GM19467 (cell line): ENCODE measurements at regions not wholly inside any gene's neighbourhood (a gene's known extent, or its start where the extent isn't known, plus 50 kb on each side); places are given as distances from the start of the nearest gene placed in this dataset.
"Not testable (repeated sequence)": the region's sequence is repeated elsewhere in the genome, so short reads cannot be mapped to it uniquely, and the experiment has no call there.

Experiments used
- ATAC-seq: cut with Tn5 transposase; IDR thresholded peaks from one replicate; pipeline ENCODE4 v1.9.1; 2021; ENCODE audit warnings: mild to moderate bottlenecking, moderate library complexity; ENCODE audit not compliant: unreplicated experiment

DNA sequence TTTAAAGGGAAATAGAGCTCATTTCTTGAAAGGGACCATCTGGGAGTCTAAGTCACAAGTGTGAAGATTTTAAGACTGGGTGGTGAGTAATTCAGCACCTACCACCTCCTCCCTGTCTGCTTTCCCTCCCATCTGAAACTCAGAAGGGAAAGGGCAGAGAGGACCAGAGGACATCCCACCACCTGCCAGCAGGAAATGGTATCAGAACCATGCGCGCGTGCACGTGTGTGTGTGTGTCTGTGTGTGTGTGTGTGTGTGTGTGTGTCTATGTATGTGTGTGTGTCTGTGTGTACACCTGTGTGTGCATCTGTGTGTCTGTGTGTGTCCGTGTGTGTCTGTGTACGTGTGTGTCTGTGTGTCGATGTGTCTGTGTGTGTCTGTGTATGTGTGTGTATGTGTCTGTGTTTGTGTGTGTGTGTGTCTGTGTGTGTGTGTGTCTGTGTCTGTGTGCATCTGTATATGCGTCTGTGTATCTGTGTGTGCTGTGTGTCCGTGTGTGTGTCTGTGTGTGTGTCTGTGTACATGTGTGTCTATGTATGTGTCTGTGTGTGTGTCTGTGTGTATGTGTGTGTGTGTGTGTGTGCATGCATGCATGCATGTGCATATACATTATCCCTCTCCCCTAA is 76.8 kb downstream of the ZFP36L2 start:
- no peak for ATAC-seq

- no peak for ATAC-seq
Measured at GRCh38 chr2:43146083-43146482, 80.3 kb downstream of the ZFP36L2 start.

DNA sequence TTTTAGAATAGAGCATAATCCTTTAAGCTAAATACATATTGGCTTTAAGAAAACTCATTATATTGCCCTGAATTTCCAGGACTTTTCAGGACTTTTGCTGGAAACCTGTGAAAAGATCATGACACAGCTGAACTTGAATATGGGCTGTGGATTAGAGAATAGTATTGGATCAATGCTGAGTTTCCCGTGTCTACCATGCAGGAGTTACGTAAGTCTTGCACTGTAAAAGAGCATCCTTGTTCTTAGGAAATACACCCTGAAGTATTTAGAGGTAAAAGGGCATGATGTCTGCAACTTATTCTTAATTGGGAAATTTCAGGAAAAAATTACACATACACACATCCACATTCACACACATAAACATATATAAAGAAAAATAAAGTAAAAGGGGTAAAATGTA is 82.1 kb downstream of the ZFP36L2 start:
- no peak for ATAC-seq

DNA sequence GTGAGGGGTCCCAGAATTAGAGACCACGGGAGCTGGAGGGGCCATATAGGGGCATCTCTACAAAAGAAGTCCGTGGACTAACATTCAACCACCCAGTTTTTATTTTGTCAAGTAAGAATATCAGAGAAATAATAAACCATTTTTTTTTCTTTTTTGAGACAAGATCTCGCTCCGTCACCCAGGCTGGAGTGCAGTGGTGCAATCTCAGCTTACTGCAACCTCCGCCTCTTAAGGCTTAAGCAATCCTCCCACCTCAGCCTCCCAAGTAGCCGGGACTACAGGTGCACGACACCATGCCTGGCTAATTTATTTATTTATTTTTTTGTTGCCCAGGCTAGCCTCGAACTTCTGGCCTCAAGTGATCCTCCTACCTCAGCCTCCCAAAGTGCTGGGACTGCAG is 82.7 kb downstream of the ZFP36L2 start:
- no peak for ATAC-seq

- ATAC-seq, result no peak
Measured at GRCh38 chr2:43142921-43143438, 83.4 kb downstream of the ZFP36L2 start.

- not testable (repeated sequence) for ATAC-seq
Measured at GRCh38 chr2:43141636-43142151, 84.7 kb downstream of the ZFP36L2 start.

GRCh38 chr2:43139996-43140621 is 86.3 kb downstream of the ZFP36L2 start:
- no peak for ATAC-seq

GRCh38 chr2:43139501-43139900 is 86.9 kb downstream of the ZFP36L2 start:
- no peak for ATAC-seq

DNA sequence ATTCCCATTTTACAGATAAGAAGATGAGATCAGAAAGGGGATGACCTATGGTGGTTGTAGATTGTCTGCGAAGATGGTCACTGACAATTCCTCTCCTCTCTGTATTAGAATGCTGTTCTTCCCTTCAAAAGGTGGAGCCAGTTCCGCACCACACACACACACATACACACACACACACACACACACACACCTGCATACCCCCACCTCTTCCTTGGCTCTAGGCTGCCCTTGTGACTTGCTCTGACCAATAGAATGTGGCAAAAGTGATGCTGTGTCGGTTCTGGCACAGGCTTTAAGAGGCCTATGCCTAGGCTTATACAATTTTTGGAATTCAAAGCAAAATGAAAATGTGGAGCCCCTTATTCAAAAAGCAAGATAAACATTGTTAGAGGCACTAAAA is 88.0 kb downstream of the ZFP36L2 start:
- no peak for ATAC-seq

- ATAC-seq, result no peak
Measured at GRCh38 chr2:43136876-43137275, 89.5 kb downstream of the ZFP36L2 start.

DNA sequence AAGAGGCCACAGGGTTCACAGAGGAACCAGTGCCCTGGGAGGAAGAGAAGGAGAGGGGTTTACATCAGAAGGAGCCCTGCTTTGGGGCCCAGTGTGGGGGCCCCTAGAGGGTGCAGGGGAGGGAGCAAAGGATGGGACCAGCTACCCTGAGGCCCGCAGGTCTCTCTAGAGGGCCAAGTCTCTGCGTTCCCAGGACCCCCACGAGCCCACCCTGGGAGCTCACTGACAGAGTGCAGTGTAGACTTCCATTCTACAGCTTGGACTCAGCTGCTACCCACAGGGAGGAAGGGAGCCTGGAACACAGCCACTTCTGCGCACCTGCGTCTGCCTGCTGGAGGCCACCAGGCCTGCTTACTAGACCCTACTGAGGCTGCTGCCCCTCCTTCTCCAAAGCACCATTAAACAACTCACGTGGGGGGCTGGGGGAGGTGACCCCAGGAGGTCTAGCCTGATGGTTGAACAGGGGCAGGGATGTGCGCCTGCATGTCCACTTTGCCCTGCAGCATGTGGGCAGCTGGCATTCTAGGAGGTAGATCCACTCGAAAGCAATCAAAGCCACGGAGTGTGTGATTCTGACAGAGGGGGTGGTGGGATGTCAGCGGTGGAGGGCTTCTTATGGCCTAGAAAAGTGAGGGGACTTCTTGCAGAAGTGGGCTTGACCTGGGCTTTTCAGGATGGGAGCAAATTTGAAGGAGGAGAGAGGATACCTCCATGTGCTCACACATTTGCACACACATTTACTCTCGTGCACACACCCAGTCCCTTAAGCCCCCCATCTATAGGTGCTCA is 90.2 kb downstream of the ZFP36L2 start:
- no peak for ATAC-seq

DNA sequence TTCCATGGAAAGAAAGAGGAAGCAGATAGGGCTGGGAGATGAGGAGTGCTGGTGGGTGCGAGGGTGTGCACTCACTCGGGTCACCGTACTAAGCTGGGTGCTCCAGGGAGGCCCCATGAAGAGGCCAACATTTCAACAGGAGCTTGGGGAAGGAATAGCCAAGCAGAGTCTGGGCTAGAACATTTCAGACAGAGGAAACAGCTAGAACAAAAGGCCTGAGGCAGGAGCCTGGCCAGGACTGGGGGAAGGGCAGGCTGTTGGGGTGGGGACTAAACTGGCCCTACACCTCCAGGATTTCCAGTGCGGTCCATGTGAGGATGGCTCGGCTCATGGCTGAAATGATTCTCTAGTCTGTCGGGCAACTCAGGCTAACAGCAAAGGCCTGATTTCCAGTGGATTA is 90.8 kb downstream of the ZFP36L2 start:
- no peak for ATAC-seq

DNA sequence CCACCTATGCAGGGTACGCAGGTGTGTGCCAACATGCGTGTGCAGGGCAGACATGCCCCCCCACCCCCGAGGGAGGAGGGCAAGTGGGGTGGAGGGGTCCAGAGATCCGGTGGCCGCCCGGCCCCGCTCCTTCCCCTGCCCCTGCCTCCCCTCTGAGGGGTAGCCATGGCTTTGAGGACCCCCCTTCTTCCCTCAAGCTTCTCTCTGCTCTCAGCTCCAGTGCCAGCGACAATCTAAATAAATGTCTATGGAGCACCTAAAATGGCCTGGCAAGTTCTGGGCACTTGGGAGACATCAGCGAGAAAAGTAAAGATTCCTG is 91.9 kb downstream of the ZFP36L2 start:
- no peak for ATAC-seq

DNA sequence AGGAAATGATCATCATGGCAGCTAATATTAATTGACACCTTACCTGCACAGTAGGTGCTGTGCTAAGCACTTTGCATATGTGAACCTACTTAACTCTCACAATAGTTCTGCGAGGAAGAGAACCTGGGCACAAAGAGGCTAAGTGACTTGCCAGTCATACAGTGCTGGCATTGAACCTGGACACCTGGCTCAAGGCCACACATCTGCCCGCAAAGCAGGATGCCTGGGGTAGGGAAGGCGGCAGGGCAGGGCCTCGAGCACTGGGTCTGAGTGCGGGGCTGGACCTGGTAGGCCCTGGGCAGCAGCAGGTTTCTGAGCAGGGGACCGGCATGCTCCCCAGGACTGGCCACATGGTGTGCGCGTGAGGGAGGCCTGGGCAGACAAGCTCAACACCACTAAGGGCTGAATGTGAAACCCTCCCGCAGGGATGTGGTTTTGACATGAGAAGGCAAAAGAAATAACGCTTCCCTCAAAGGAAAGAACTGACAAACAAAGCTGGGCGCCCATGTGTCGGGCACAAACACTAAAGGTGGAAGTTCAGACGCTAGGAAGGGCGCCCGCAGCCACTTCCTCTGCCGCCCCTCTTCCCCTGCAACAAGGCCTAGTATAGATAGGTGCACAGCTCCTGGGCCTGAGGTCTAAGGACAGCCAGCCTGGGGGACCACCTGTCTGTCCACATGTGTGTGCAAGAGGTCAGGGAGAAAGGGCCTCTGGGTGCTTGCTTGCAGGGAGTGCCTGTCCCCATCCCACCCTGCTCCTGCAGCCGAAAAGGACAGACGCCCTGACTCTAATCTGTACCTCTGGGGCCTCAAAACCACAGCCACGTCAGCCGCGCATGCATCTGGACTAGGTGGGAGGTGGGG is 92.5 kb downstream of the ZFP36L2 start:
- ATAC-seq, result no peak

DNA sequence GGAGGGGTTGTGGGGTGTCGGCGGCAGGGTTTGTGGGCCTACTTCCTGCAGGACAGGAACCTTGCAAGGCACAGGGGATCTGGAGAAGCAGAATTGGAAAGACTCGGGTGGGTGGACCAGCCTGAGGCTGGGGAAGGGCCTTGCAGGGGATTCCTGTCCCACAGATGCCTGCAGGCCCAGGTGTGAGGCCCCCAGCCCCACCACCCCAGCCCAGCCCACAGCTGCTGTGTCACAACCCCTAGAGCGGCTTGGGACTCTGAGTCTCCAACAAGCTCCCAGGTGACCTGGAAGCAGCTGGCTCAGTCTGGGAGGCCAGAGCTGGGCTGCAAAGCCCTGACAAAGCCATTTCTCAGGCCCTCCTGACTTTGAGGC is 93.1 kb downstream of the ZFP36L2 start:
- ATAC-seq, result no peak

DNA sequence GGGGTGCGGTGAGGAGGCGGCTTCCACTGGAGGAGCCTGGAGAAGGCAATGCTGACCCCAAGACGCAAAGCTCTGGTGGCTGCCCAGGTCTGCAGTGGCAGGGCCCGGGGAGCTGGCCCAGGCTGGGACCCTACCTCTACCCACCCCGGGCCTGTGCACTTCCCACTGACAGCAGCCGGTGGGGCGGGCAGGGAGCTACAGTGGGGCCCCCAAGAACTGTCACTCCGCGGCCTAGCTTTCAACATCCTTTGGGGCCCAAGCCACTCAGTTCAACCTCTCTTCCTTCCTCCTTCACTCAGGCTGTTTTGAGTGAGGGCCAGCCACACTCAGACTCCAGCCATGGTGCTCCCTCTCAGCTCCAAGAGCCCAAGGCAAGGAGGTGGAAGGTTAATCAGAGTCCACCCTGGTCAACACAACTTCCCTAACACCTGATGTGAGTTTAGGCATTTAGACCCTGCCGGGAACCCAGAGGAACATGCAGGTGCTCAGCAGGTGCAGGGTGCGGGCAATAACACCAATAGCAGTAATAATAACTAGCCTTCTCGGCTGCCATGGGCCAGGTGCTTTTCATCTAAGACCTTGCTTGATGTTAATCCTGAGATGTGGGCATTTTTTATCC is 93.6 kb downstream of the ZFP36L2 start:
- ATAC-seq, result no peak

DNA sequence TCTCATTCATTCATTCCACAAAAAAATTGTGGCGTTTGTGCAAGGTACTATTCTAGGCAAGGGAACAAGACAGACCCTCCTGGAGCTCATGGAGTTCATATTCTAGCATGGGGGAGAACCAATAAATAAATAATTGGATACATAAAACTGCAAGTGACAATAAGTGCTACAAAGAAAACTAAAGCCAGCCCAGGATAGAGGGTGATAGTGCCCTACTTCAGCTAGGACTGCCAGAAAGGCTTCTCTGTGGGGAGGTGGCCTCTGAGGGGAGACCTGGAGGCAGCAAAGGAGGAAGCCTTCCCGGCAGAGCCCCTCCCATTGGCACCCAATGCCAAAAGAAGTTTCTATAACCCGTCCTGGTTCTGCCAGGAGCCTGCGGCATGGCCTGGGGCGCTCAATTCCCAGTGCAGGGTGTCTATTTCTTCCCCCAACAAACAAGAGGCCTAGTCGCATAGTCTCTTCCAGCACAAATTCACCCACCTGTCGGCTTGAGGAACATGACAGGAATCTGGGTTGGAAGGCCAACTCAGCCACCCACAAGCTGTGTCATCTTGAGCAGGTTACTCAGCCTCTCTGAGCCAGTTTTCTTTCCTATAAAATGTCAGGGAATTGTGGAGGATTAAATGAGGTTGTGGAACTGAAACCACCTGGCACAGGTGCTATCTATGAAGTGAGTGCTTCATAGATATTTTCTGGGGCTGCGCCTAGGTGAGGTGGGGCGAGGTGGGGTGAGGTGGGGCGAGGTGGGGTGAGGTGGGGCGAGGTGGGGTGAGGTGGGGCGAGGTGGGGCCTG is 94.3 kb downstream of the ZFP36L2 start:
- no peak for ATAC-seq

GRCh38 chr2:43131051-43131889 is 95.1 kb downstream of the ZFP36L2 start:
- ATAC-seq, result no peak

- no peak for ATAC-seq
Measured at GRCh38 chr2:43130548-43130875, 95.9 kb downstream of the ZFP36L2 start.
